NOMO-1 treated with dmso at 0.1 percent for 144 hours (cell line): ENCODE measurements at regions not wholly inside any gene's neighbourhood (a gene's known extent, or its start where the extent isn't known, plus 50 kb on each side); places are given as distances from the start of the nearest gene placed in this dataset.

Experiments
- DNase-seq: peaks from one replicate; lab custom pipeline; 2025; ENCODE audit not compliant: unreplicated experiment; lab: John Stamatoyannopoulos, UW

- no peak for DNase-seq
Measured at GRCh38 chr2:221060376-221060775, 511.7 kb downstream of the EPHA4 start.

- DNase-seq = no peak
Measured at GRCh38 chr2:221063568-221063967, 508.5 kb downstream of the EPHA4 start.

- DNase-seq = no peak
Measured at GRCh38 chr2:221064058-221064854, 507.8 kb downstream of the EPHA4 start.

- DNase-seq = no peak
Measured at GRCh38 chr2:221064880-221065279, 507.2 kb downstream of the EPHA4 start.

- no peak for DNase-seq
Measured at GRCh38 chr2:221068123-221068522, 504.0 kb downstream of the EPHA4 start.

GRCh38 chr2:221070106-221070505, 502.0 kb downstream of the EPHA4 start:
- DNase-seq = no peak

- no peak for DNase-seq
Measured at GRCh38 chr2:221073326-221074049, 498.6 kb downstream of the EPHA4 start.

GRCh38 chr2:221074238-221074637, 497.9 kb downstream of the EPHA4 start:
- no peak for DNase-seq

GRCh38 chr2:221075203-221075602, 496.9 kb downstream of the EPHA4 start:
- no peak for DNase-seq

- no peak for DNase-seq
Measured at GRCh38 chr2:221077251-221077650, 494.9 kb downstream of the EPHA4 start.

GRCh38 chr2:221077799-221078198, 494.3 kb downstream of the EPHA4 start:
- no peak for DNase-seq

- DNase-seq = no peak
Measured at GRCh38 chr2:221085341-221085900, 486.7 kb downstream of the EPHA4 start.

- DNase-seq = no peak
Measured at GRCh38 chr2:221085936-221086335, 486.2 kb downstream of the EPHA4 start.

- no peak for DNase-seq
Measured at GRCh38 chr2:221087779-221088178, 484.3 kb downstream of the EPHA4 start.

- DNase-seq = no peak
Measured at GRCh38 chr2:221088506-221088905, 483.6 kb downstream of the EPHA4 start.

- DNase-seq = no peak
Measured at GRCh38 chr2:221095356-221095755, 476.7 kb downstream of the EPHA4 start.

GRCh38 chr2:221096706-221097567, 475.2 kb downstream of the EPHA4 start:
- DNase-seq = no peak

GRCh38 chr2:221097568-221097915, 474.6 kb downstream of the EPHA4 start:
- no peak for DNase-seq

GRCh38 chr2:221097949-221098348, 474.2 kb downstream of the EPHA4 start:
- DNase-seq = no peak

- no peak for DNase-seq
Measured at GRCh38 chr2:221100467-221101089, 471.5 kb downstream of the EPHA4 start.
